ENCODE measurements at regions not wholly inside any gene's neighbourhood (a gene's known extent, or its start where the extent isn't known, plus 50 kb on each side); places are given as distances from the start of the nearest gene placed in this dataset.

DNA sequence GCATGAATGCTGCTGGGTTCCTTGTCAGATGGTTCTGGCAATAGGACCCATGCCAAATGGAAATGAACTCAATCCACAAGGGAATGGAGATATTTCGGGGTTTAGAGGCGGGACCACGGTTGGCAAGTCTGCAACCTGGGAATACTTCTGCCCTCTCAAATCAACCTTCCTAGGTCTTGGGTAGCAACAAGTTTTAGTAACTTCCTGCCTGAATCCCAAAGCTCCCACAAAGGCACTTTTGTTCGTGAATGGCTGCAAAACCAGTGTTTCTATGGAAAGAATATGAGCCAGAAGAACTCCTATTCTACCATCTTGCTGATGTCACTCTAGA lies 790.1 kb upstream of the SLC8A1 start:
- no peak for TF ChIP-seq POLR2A (IDR thresholded peaks at IDR 0.05)
- 73 to 84% methylated on average over 4 of the region's 4 CpGs for WGBS, 2 donors
- intact Hi-C loops (cut with DNase I; ENCODE audit: low total_unique reads) = no loop called here
- H3K4me3 ChIP-seq (ENCODE audit: low read depth, poor library complexity, severe bottlenecking) = no peak overlapping the region
- DNase-seq (ENCODE audit: low spot score in 2 of 2) = no peak

DNA sequence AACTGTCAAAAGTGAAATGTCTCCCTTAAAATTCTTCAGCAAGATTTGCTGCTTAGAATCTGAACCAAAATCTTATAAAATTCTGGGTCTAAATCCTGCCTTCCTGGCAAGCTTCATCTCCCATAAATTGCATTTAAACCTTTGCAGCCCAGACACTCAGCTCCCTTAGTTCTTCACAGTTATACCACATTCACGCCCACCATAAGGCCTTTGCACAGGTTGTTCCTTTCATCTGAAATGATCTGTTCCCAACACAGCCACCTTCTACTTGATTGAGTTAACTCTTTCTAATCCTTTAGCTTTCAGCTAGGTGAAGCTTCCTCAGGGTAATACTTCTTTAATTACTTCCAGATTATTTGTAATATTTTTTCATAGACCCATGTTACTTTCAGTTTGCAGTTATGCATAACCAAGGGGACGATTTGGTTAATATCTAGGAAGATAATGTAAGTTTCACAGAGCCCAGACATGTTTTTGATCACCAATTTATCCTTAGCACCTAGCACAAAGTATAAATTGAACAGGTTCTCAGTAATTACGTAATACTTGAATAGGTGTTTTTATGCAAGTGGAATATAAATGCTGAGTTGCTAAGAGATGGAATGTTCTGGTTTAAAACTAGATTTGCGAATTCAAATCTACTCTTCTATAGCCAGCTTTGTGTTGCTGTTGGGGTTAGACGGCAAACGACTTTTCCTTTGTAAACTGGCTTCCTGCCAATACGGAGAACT lies 779.7 kb upstream of the PKDCC start:
- TF ChIP-seq, protein P1, sequence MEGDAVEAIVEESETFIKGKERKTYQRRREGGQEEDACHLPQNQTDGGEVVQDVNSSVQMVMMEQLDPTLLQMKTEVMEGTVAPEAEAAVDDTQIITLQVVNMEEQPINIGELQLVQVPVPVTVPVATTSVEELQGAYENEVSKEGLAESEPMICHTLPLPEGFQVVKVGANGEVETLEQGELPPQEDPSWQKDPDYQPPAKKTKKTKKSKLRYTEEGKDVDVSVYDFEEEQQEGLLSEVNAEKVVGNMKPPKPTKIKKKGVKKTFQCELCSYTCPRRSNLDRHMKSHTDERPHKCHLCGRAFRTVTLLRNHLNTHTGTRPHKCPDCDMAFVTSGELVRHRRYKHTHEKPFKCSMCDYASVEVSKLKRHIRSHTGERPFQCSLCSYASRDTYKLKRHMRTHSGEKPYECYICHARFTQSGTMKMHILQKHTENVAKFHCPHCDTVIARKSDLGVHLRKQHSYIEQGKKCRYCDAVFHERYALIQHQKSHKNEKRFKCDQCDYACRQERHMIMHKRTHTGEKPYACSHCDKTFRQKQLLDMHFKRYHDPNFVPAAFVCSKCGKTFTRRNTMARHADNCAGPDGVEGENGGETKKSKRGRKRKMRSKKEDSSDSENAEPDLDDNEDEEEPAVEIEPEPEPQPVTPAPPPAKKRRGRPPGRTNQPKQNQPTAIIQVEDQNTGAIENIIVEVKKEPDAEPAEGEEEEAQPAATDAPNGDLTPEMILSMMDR (IDR thresholded peaks at IDR 0.05) = no peak
- no peak for TF ChIP-seq POLR2A (IDR thresholded peaks at IDR 0.05)
- 57% methylated on average over 7 of the region's 7 CpGs for WGBS, 2 donors
- intact Hi-C loops (cut with DNase I; ENCODE audit: low total_unique reads) = no loop called here
- H3K4me3 ChIP-seq (ENCODE audit: low read depth, poor library complexity, severe bottlenecking) = no peak overlapping the region
- no peak for DNase-seq (ENCODE audit: low spot score in 2 of 2)

DNA sequence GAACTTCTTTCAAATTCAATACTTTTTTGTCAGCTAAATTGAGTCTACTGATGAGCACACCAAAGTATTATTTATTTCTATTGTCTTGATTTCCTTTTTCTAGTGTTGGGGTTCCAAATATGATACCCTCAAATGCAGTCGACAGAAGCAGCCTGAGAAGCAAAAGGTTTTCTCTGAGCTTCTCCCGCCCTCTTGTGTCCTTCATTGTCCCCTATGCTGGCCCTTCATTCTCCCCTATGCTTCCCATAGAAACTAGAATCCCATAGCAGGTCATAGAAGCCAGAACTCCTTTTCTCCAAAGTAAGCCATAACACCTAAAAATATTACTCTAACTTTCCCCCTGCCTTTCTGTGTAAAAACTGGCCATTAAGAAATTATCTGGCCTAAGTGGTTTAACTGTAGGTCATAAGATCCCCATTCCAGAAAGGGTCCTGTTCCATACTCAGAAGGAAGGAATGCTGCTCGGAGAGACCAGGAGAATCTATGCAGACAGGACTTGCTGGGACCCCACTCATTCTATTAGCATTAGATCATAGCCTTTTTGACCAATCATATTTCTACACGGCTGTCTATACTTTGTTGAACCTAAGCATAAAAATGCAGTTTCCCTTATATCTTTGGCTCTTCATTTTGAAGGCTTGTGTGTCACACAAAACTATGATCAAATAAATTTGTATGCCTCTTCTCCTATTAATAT lies 764.6 kb upstream of the PKDCC start:
- 76 to 82% methylated on average over 4 of the region's 4 CpGs for WGBS, 2 donors
- TF ChIP-seq POLR2A (IDR thresholded peaks at IDR 0.05) = no peak
- TF ChIP-seq, protein P1 (IDR thresholded peaks at IDR 0.05) = no peak
- DNase-seq (ENCODE audit: low spot score in 2 of 2) = no peak
- intact Hi-C loops (cut with DNase I; ENCODE audit: low total_unique reads) = no loop called here
- no peak overlapping the region for H3K4me3 ChIP-seq (ENCODE audit: low read depth, poor library complexity, severe bottlenecking)

DNA sequence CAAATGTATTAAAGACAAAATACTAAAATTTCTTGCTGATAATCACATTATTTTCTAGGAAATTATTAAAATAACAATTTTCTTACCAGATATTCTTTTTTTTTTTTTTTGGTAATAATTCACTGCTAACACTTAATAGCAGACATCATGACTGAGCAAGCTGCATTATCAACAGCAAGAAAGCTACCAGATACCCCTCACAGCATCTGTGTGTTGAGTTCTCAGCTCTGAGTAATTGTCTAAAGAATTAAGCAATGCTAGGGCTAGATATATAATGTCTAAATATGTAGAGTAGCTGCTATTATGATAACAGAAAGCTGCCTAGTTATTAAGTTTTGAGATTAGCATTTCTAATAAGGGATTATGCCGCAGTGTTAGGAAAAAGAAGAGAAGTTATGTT lies 754.3 kb upstream of the PKDCC start:
- no peak for DNase-seq (ENCODE audit: low spot score in 2 of 2)
- H3K4me3 ChIP-seq (ENCODE audit: low read depth, poor library complexity, severe bottlenecking) = no peak overlapping the region
- TF ChIP-seq, protein P1 (IDR thresholded peaks at IDR 0.05) = no peak
- no peak for TF ChIP-seq POLR2A (IDR thresholded peaks at IDR 0.05)
- WGBS, 2 donors = 74 to 82% methylated on average over 1 of the region's 1 CpG
- intact Hi-C loops (cut with DNase I; ENCODE audit: low total_unique reads) = no loop called here

DNA sequence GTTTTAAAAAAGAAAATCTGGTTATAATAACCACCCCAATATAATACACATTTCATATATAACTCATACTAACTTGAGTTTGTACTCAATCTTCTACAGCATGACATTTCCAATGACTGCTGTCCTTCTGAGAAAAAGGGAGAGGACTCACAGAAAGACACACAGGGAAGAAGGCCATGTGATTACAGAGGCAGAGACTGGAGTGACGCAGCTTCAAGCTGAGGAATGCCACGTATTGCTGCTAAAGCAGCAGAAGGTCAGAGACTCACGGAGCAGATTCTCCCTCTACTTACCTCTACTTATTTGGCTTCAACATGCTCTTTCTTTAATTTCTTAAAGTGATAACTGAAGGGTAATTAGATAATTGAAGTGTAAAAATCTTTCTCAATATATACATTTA lies 753.5 kb upstream of the PKDCC start:
- 62 to 72% methylated on average over 3 of the region's 3 CpGs for WGBS, 2 donors
- intact Hi-C loops (cut with DNase I; ENCODE audit: low total_unique reads) = no loop called here
- DNase-seq (ENCODE audit: low spot score in 2 of 2) = no peak
- no peak overlapping the region for H3K4me3 ChIP-seq (ENCODE audit: low read depth, poor library complexity, severe bottlenecking)
- no peak for TF ChIP-seq POLR2A (IDR thresholded peaks at IDR 0.05)
- TF ChIP-seq, protein P1 (IDR thresholded peaks at IDR 0.05) = no peak

DNA sequence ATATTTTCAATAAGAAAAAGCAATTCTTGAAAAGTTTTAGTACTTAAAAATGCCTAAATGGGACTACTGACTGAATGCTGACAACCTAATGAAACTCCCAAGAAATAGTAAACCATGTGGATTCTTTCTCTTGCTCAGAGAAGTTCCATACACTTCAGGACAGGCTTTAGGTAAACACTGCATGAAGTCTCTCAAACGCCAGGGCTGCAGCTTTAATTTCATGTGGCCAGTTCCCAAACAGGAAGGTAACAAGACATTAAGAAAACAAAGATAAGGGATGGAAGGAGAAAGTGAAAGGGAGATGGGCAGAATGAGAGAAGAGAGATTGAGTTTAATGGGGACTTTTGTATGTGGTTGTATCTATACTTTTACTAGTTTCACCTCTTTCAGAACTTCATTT lies 734.7 kb upstream of the PKDCC start:
- intact Hi-C loops (cut with DNase I; ENCODE audit: low total_unique reads) = no loop called here
- whole genome bisulfite sequencing, 2 donors = 55 to 60% methylated on average over 1 of the region's 1 CpG
- DNase-seq (ENCODE audit: low spot score in 2 of 2) = no peak
- no peak overlapping the region for H3K4me3 ChIP-seq (ENCODE audit: low read depth, poor library complexity, severe bottlenecking)
- TF ChIP-seq, protein P1 (IDR thresholded peaks at IDR 0.05) = no peak
- TF ChIP-seq POLR2A (IDR thresholded peaks at IDR 0.05) = no peak
